ENCODE measurements at regions not wholly inside any gene's neighbourhood (a gene's known extent, or its start where the extent isn't known, plus 50 kb on each side); places are given as distances from the start of the nearest gene placed in this dataset.

- no peak for TF ChIP-seq CTCF (conservative IDR thresholded peaks at IDR 0.05 in 1 of 2, IDR thresholded peaks at IDR 0.05 in 1 of 2; ENCODE audit: extremely low read depth in 1 of 2, insufficient read depth in 1 of 2, low read depth in 1 of 2, low read length in 2 of 2)
- no peak for TF ChIP-seq EZH2 (IDR thresholded peaks at IDR 0.05; ENCODE audit: borderline replicate concordance, low read length)
Observed at GRCh38 chr5:174596429-174596828, 128.0 kb upstream of the MSX2 start.

Measured in mammary epithelial cell (primary cell).